ENCODE measurements at regions not wholly inside any gene's neighbourhood (a gene's known extent, or its start where the extent isn't known, plus 50 kb on each side); places are given as distances from the start of the nearest gene placed in this dataset.

DNA sequence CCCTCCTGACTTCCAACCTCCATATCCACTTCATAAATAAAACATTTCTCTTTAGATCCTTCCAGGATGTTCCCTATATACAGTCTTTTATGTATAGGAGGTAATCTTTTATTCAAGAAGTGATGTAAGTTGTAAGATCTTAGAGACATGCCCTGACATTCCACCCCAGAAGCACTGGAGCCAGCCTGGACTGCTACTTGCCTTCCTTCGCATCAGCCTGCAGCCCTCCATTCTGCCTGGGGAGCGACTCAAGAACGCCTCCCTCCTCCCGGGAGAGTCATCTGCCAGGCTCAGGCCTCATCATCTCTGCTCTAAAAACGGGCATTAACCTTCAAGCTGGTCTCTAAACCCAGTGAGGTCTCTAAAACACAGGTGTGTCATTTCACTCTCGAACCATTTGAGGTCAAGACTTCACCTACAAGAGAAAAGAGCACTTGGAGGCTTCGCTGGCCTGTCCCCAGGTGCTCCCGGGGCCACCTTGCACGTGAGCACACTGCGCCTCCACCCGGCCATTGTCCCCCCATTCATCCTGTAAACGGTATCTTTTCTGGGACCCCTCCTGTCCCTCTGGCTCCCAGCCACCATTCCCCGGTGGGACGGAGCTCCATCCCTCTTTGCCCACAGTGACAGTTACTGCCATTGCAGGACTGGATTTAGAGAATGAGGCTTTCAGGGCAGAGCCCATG is 107.5 kb upstream of the PDE10A start:
- TF ChIP-seq EZH2 (IDR thresholded peaks at IDR 0.05; ENCODE audit: borderline replicate concordance, low read depth, low read length, severe bottlenecking), result no peak
- TF ChIP-seq, protein P1, sequence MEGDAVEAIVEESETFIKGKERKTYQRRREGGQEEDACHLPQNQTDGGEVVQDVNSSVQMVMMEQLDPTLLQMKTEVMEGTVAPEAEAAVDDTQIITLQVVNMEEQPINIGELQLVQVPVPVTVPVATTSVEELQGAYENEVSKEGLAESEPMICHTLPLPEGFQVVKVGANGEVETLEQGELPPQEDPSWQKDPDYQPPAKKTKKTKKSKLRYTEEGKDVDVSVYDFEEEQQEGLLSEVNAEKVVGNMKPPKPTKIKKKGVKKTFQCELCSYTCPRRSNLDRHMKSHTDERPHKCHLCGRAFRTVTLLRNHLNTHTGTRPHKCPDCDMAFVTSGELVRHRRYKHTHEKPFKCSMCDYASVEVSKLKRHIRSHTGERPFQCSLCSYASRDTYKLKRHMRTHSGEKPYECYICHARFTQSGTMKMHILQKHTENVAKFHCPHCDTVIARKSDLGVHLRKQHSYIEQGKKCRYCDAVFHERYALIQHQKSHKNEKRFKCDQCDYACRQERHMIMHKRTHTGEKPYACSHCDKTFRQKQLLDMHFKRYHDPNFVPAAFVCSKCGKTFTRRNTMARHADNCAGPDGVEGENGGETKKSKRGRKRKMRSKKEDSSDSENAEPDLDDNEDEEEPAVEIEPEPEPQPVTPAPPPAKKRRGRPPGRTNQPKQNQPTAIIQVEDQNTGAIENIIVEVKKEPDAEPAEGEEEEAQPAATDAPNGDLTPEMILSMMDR (IDR thresholded peaks at IDR 0.05; ENCODE audit: extremely low read depth in 1 of 2, insufficient read depth in 1 of 2, low read depth in 1 of 2, low read length in 2 of 2), result no peak
- TF ChIP-seq POLR2AphosphoS5 (IDR thresholded peaks at IDR 0.05; ENCODE audit: insufficient read depth, low read depth, low read length), result no peak
- no peak for TF ChIP-seq GATA2 (IDR thresholded peaks at IDR 0.05; ENCODE audit: insufficient read depth, insufficient read length, low read depth, low read length)

Data from endothelial cell of umbilical vein (primary cell).